Ishikawa (cell line): ENCODE measurements at regions not wholly inside any gene's neighbourhood (a gene's known extent, or its start where the extent isn't known, plus 50 kb on each side); places are given as distances from the start of the nearest gene placed in this dataset.

Experiments
- EGR1 ChIP-seq: IDR thresholded peaks from 2 replicates; pipeline ENCODE4 v1.6.1; 2012
- RAD21 ChIP-seq: IDR thresholded peaks from 2 replicates; pipeline ENCODE4 v1.6.1; 2012; ENCODE audit warnings: low read depth
- TAF1 ChIP-seq: IDR thresholded peaks from 2 replicates; pipeline ENCODE4 v1.6.1; 2012; ENCODE audit warnings: low read depth, mild to moderate bottlenecking
- TCF12 ChIP-seq: IDR thresholded peaks from 2 replicates; pipeline ENCODE4 v1.6.1; 2012; ENCODE audit warnings: low read depth
- TEAD4 ChIP-seq: IDR thresholded peaks from 2 replicates; pipeline ENCODE4 v1.6.1; 2012
- TF ChIP-seq, protein P1 (sequence below): IDR thresholded peaks from 2 replicates; pipeline ENCODE4 v1.6.1; 2012
- TF ChIP-seq, protein P2 (sequence below): IDR thresholded peaks from 2 replicates; pipeline ENCODE4 v1.6.1; 2012; ENCODE audit warnings: low read depth, mild to moderate bottlenecking

DNA sequence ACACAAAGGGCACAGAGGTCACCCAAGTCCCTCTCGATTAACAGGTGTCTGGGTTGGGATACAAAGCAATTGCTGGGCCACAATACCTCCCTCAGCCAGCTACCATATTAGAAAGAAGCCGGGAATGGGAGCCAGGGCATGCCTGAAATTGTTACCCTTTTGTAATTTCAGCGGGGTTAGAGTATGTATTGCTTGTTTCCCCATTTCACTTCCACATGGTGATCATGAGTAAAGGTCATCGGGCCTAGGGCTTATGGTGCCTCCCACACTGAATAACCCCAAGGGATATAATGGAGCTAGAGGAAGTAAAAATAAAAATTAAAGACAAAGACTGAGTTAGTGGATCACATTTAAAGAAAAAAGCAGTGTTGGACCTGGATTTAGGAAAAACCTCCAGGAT is 437.2 kb upstream of the KLHL29 start:
- TF ChIP-seq TAF1 (no peak), TCF12 (no peak), EGR1 (no peak), RAD21 (no peak), TEAD4 (no peak)
- TF ChIP-seq, protein P1, sequence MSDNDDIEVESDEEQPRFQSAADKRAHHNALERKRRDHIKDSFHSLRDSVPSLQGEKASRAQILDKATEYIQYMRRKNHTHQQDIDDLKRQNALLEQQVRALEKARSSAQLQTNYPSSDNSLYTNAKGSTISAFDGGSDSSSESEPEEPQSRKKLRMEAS = no peak
- TF ChIP-seq, protein P2, sequence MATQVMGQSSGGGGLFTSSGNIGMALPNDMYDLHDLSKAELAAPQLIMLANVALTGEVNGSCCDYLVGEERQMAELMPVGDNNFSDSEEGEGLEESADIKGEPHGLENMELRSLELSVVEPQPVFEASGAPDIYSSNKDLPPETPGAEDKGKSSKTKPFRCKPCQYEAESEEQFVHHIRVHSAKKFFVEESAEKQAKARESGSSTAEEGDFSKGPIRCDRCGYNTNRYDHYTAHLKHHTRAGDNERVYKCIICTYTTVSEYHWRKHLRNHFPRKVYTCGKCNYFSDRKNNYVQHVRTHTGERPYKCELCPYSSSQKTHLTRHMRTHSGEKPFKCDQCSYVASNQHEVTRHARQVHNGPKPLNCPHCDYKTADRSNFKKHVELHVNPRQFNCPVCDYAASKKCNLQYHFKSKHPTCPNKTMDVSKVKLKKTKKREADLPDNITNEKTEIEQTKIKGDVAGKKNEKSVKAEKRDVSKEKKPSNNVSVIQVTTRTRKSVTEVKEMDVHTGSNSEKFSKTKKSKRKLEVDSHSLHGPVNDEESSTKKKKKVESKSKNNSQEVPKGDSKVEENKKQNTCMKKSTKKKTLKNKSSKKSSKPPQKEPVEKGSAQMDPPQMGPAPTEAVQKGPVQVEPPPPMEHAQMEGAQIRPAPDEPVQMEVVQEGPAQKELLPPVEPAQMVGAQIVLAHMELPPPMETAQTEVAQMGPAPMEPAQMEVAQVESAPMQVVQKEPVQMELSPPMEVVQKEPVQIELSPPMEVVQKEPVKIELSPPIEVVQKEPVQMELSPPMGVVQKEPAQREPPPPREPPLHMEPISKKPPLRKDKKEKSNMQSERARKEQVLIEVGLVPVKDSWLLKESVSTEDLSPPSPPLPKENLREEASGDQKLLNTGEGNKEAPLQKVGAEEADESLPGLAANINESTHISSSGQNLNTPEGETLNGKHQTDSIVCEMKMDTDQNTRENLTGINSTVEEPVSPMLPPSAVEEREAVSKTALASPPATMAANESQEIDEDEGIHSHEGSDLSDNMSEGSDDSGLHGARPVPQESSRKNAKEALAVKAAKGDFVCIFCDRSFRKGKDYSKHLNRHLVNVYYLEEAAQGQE = no peak
